Left lung (tissue), 4 donors: ENCODE measurements at regions not wholly inside any gene's neighbourhood (a gene's known extent, or its start where the extent isn't known, plus 50 kb on each side); places are given as distances from the start of the nearest gene placed in this dataset.

Experiments used
- ATAC-seq: fragments of 200-7000 bp; cut with Tn5 transposase; one replicate; pipeline ENCODE4 v1.9.1; 2020; ENCODE audit warnings: moderate library complexity
- DNase-seq, 4 donors: peaks; one replicate each; pipeline ENCODE4 v3.0.0-alpha.2; 2013 to 2020
- H3K27ac ChIP-seq, 2 donors: fragments of 200-600 bp; sonication (generic) in 1 of 2; one replicate each; pipeline versions ENCODE4 v1.5.0 to v1.8.0; 2020 to 2021
- H3K27me3 ChIP-seq, 2 donors: fragments of 200-600 bp; sonication (generic) in 1 of 2; one replicate each; pipeline versions ENCODE4 v1.5.0 to v1.8.0; 2020 to 2021
- H3K36me3 ChIP-seq, 2 donors: fragments of 200-600 bp; sonication (generic) in 1 of 2; one replicate each; pipeline versions ENCODE4 v1.5.0 to v1.8.0; 2020 to 2021
- H3K4me1 ChIP-seq, 2 donors: fragments of 200-600 bp; one replicate each; pipeline ENCODE4 v1.8.0; 2021
- H3K4me3 ChIP-seq, 2 donors: fragments of 200-600 bp; sonication (generic) in 1 of 2; one replicate each; pipeline versions ENCODE4 v1.5.0 to v1.8.0; 2020 to 2021; ENCODE audit warnings: mild to moderate bottlenecking in 1 of 2
- H3K9me3 ChIP-seq, 2 donors: fragments of 200-600 bp; sonication (generic) in 1 of 2; one replicate each; pipeline versions ENCODE4 v1.5.0 to v1.8.0; 2020 to 2021
- CTCF ChIP-seq, 2 donors: fragments of 200-600 bp; sonication (generic) in 1 of 2; IDR thresholded peaks; one replicate each; pipeline versions ENCODE4 v1.5.0 to v1.8.0; 2021; ENCODE audit warnings: antibody characterized with exemption in 2 of 2
- intact Hi-C, 2 donors: fragments of 100-400 bp; cut with DNase I; formaldehyde crosslinking; loops; one replicate each; pipeline versions ENCODE4 v1.11.2 to v1.14.2; 2022
- donor health status: DM: no; HTN: yes; CAD: no.
- donor health status: DM: no; HTN: no; CAD: no.

- Histone ChIP-seq H3K36me3 (no peaks in the 10 kb centered on the region), H3K9me3 (no peaks in the 10 kb centered on the region), H3K4me3 (no peak overlapping the region), H3K4me1 (no peaks in the 10 kb centered on the region), H3K27ac (no peak overlapping the region), H3K27me3 (no peaks in the 10 kb centered on the region)
- ATAC-seq (no peak), DNase-seq (no peak)
- intact Hi-C loops: no loop called here
- TF ChIP-seq CTCF (IDR thresholded peaks at IDR 0.05): no peak
Observed at GRCh38 chr10:55266797-55267196, 465.8 kb upstream of the PCDH15 start.

- Histone ChIP-seq H3K4me3 (no peak overlapping the region), H3K4me1 (no peaks in the 10 kb centered on the region), H3K36me3 (no peaks in the 10 kb centered on the region), H3K27me3 (no peaks in the 10 kb centered on the region), H3K9me3 (no peaks in the 10 kb centered on the region), H3K27ac (no peak overlapping the region)
- ATAC-seq: no peak
- no peak for DNase-seq
- intact Hi-C loops: no loop called here
- no peak for TF ChIP-seq CTCF (IDR thresholded peaks at IDR 0.05)
Observed at GRCh38 chr10:55263327-55263726, 462.3 kb upstream of the PCDH15 start.

GRCh38 chr10:55242544-55242943 is 441.5 kb upstream of the PCDH15 start:
- DNase-seq: no peak
- Histone ChIP-seq H3K9me3 (no peaks in the 10 kb centered on the region), H3K4me1 (no peaks in the 10 kb centered on the region), H3K36me3 (no peaks in the 10 kb centered on the region), H3K4me3 (no peak overlapping the region), H3K27me3 (no peaks in the 10 kb centered on the region), H3K27ac (no peak overlapping the region)
- TF ChIP-seq CTCF (IDR thresholded peaks at IDR 0.05): no peak
- intact Hi-C loops: no loop called here
- no peak for ATAC-seq

GRCh38 chr10:55237462-55237861 is 436.4 kb upstream of the PCDH15 start:
- Histone ChIP-seq H3K36me3 (no peaks in the 10 kb centered on the region), H3K9me3 (no peaks in the 10 kb centered on the region), H3K27ac (no peak overlapping the region), H3K27me3 (no peaks in the 10 kb centered on the region), H3K4me3 (no peak overlapping the region), H3K4me1 (no peaks in the 10 kb centered on the region)
- TF ChIP-seq CTCF (IDR thresholded peaks at IDR 0.05): no peak
- DNase-seq (no peak), ATAC-seq (no peak)
- intact Hi-C loops: no loop called here

GRCh38 chr10:55233505-55233904 is 432.5 kb upstream of the PCDH15 start:
- Histone ChIP-seq H3K4me1 (no peaks in the 10 kb centered on the region), H3K27ac (no peak overlapping the region), H3K4me3 (no peak overlapping the region), H3K27me3 (no peaks in the 10 kb centered on the region), H3K36me3 (no peaks in the 10 kb centered on the region), H3K9me3 (no peaks in the 10 kb centered on the region)
- DNase-seq: no peak
- ATAC-seq: no peak
- intact Hi-C loops: no loop called here
- no peak for TF ChIP-seq CTCF (IDR thresholded peaks at IDR 0.05)
